ENCODE measurements at regions not wholly inside any gene's neighbourhood (a gene's known extent, or its start where the extent isn't known, plus 50 kb on each side); places are given as distances from the start of the nearest gene placed in this dataset.

DNA sequence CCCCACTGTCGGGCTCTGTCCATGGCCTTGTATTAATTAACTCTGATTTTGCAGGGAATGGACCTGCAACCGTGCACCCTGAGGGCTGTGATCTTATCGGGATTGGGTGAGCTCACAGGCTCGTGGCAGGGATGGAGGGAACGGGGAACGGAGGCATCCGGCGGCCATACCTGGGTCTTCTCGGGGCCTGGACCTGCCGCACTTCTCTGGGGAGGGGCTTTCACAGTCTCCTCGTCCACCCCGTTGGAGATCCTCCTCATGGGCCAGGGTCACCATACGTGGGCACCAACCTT lies 57.5 kb upstream of the SHH start:
- no peak for DNase-seq (ENCODE audit: low spot score in 2 of 2)
- Histone ChIP-seq H3K4me3 (no peak overlapping the region), H3K36me3 (replicated peaks) (no peaks in the 10 kb centered on the region), H3K4me1 (no peaks in the 10 kb centered on the region), H3K9me3 (no peaks in the 10 kb centered on the region), H3K27me3 (ENCODE audit: low read depth) (no peaks in the 10 kb centered on the region)
- in situ Hi-C loops (cut with MboI; ENCODE audit: low sequenced_read_pairs): no loop called here

- no peaks in the 10 kb centered on the region for H3K9me3 ChIP-seq
- no peak for DNase-seq (ENCODE audit: low spot score in 2 of 2)
- no peaks in the 10 kb centered on the region for H3K36me3 ChIP-seq (replicated peaks)
- no peaks in the 10 kb centered on the region for H3K4me1 ChIP-seq
- in situ Hi-C loops (cut with MboI; ENCODE audit: low sequenced_read_pairs): no loop called here
- no peak overlapping the region for H3K4me3 ChIP-seq
- no peaks in the 10 kb centered on the region for H3K27me3 ChIP-seq (ENCODE audit: low read depth)
Measured at GRCh38 chr7:155868955-155869783, 56.9 kb upstream of the SHH start.

GRCh38 chr7:155867734-155868400 lies 55.6 kb upstream of the SHH start:
- in situ Hi-C loops (cut with MboI; ENCODE audit: low sequenced_read_pairs): no loop called here
- Histone ChIP-seq H3K9me3 (no peaks in the 10 kb centered on the region), H3K4me1 (no peaks in the 10 kb centered on the region), H3K36me3 (replicated peaks) (no peaks in the 10 kb centered on the region), H3K4me3 (no peak overlapping the region), H3K27me3 (ENCODE audit: low read depth) (no peaks in the 10 kb centered on the region)
- DNase-seq (ENCODE audit: low spot score in 2 of 2): no peak

DNA sequence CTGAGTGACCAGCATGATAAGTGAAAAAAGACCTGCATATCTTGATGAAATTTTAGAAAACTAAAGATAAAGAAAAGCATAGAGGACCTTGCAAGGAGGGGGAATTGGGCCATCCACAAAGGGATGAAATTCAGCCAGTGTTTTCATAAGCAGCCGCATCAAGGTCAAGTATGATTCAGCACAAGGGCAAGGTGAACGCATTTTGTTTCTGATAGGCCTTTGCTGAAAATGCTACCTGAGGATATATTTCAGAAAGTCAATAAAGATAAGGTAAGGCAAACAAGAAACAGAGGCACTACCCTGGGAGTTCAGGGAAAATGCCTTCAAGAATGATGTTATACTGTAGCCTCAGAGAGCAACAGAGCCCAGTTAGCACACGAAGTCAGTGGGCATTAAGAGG lies 55.0 kb upstream of the SHH start:
- Histone ChIP-seq H3K4me3 (no peak overlapping the region), H3K36me3 (replicated peaks) (no peaks in the 10 kb centered on the region), H3K27me3 (ENCODE audit: low read depth) (no peaks in the 10 kb centered on the region), H3K9me3 (no peaks in the 10 kb centered on the region), H3K4me1 (no peaks in the 10 kb centered on the region)
- no peak for DNase-seq (ENCODE audit: low spot score in 2 of 2)
- in situ Hi-C loops (cut with MboI; ENCODE audit: low sequenced_read_pairs): no loop called here

GRCh38 chr7:155865830-155866525 lies 53.7 kb upstream of the SHH start:
- no peaks in the 10 kb centered on the region for H3K9me3 ChIP-seq
- H3K27me3 ChIP-seq (ENCODE audit: low read depth): no peaks in the 10 kb centered on the region
- H3K4me3 ChIP-seq: no peak overlapping the region
- no peaks in the 10 kb centered on the region for H3K36me3 ChIP-seq (replicated peaks)
- no peak for DNase-seq (ENCODE audit: low spot score in 2 of 2)
- in situ Hi-C loops (cut with MboI; ENCODE audit: low sequenced_read_pairs): no loop called here
- H3K4me1 ChIP-seq: no peaks in the 10 kb centered on the region

DNA sequence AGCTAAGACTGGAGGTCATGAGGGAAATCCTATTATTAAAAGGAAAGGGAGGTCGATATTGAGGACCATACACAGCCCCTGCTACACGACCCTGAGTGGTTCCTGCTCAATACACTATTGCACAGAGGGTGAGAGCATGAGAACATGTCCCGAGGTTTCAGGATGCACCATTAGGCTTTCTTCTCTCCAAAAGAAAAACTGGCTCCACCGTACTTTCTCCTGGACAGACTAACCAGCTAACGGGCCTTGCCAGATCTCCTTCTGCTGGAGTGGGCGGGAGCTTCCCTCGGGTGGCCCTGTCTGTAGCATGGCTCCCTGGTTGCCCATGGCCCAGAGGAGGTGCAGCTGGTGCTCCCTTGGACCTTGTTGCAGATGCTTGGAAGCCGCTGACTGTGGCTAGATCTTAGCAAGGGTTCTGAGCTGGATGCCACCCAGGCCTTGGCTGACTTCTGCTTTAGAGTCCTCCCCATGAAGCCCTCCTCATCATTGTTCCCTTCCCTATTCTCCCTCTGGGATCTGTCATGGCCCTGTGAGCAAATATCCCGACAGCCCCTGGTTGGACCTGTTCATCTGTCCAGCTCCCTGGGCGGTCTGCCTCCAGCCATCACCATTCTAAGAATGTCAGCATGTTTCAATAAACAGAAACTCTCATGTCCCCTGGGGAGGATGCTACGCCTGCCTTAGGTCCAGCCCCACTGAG lies 52.9 kb upstream of the SHH start:
- Histone ChIP-seq H3K4me3 (no peak overlapping the region), H3K27me3 (ENCODE audit: low read depth) (no peaks in the 10 kb centered on the region), H3K36me3 (replicated peaks) (no peaks in the 10 kb centered on the region), H3K4me1 (no peaks in the 10 kb centered on the region), H3K9me3 (no peaks in the 10 kb centered on the region)
- in situ Hi-C loops (cut with MboI; ENCODE audit: low sequenced_read_pairs): no loop called here
- DNase-seq (ENCODE audit: low spot score in 2 of 2): no peak

- DNase-seq (ENCODE audit: low spot score in 2 of 2): no peak
- Histone ChIP-seq H3K4me3 (no peak overlapping the region), H3K36me3 (replicated peaks) (no peaks in the 10 kb centered on the region), H3K9me3 (no peaks in the 10 kb centered on the region), H3K4me1 (no peaks in the 10 kb centered on the region), H3K27me3 (ENCODE audit: low read depth) (no peaks in the 10 kb centered on the region)
- in situ Hi-C loops (cut with MboI; ENCODE audit: low sequenced_read_pairs): no loop called here
Measured at GRCh38 chr7:155864271-155864985, 52.2 kb upstream of the SHH start.

DNA sequence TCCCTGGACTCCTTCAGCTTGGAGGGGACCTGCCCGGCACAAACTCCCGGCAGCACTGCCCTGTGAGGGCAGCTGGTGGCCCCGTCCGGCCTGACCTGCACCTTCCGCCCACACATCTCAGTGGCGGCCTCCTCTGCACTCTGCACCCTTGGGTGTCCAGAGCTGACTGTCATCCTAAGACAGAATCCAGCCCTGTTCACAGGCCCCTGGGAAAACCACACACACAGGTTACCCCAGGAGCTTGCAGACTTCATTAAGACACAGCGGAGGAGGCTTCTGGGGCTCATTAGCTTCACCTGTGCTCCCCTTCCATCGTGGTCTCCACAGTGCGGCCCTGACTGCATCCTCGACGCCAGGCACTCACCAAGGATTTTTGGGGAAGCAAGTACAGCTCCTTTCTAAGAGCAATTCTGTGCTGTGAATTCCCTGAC lies 51.5 kb upstream of the SHH start:
- Histone ChIP-seq H3K9me3 (no peaks in the 10 kb centered on the region), H3K27me3 (ENCODE audit: low read depth) (no peaks in the 10 kb centered on the region), H3K36me3 (replicated peaks) (no peaks in the 10 kb centered on the region), H3K4me1 (no peaks in the 10 kb centered on the region), H3K4me3 (no peak overlapping the region)
- DNase-seq (ENCODE audit: low spot score in 2 of 2): no peak
- in situ Hi-C loops (cut with MboI; ENCODE audit: low sequenced_read_pairs): no loop called here

- H3K36me3 ChIP-seq (replicated peaks): no peaks in the 10 kb centered on the region
- H3K9me3 ChIP-seq: no peaks in the 10 kb centered on the region
- no peaks in the 10 kb centered on the region for H3K4me1 ChIP-seq
- in situ Hi-C loops (cut with MboI; ENCODE audit: low sequenced_read_pairs): no loop called here
- H3K4me3 ChIP-seq: no peak overlapping the region
- no peak for DNase-seq (ENCODE audit: low spot score in 2 of 2)
- no peaks in the 10 kb centered on the region for H3K27me3 ChIP-seq (ENCODE audit: low read depth)
Measured at GRCh38 chr7:155862123-155862892, 50.0 kb upstream of the SHH start.

All from HAP-1 (cell line).